GM10266 (cell line): ENCODE measurements at regions not wholly inside any gene's neighbourhood (a gene's known extent, or its start where the extent isn't known, plus 50 kb on each side); places are given as distances from the start of the nearest gene placed in this dataset.
A peak's percentile ranks its signal among the peaks of the same experiment; 100 is the strongest.

Experiments
- DNase-seq: peaks from one replicate; pipeline ENCODE4 v3.0.0; 2012; ENCODE audit errors: extremely low spot score
- CTCF ChIP-seq: IDR thresholded peaks from 2 replicates; pipeline ENCODE4 v1.5.1; 2012; ENCODE audit warnings: mild to moderate bottlenecking, low read depth; ENCODE audit not compliant: control insufficient read depth, insufficient read depth; ENCODE audit errors: missing control alignments

GRCh38 chr4:138090150-138090917 is 151.8 kb downstream of the SLC7A11 start:
- DNase-seq: peak; percentile 83
- peak; percentile 79 for TF ChIP-seq CTCF

- no peak for TF ChIP-seq CTCF
- DNase-seq: no peak
Measured at GRCh38 chr4:138088449-138089208, 153.5 kb downstream of the SLC7A11 start.

- TF ChIP-seq CTCF: no peak
Measured at GRCh38 chr4:138087066-138087719, 155.0 kb downstream of the SLC7A11 start.

GRCh38 chr4:138086611-138087041 is 155.5 kb downstream of the SLC7A11 start:
- DNase-seq: no peak
- no peak for TF ChIP-seq CTCF

More at GRCh38 chr4:138087066-138087719, 155.0 kb downstream of the SLC7A11 start:
- DNase-seq: no peak

- TF ChIP-seq CTCF: no peak
- DNase-seq: no peak
Measured at GRCh38 chr4:138085736-138086305, 156.3 kb downstream of the SLC7A11 start.

GRCh38 chr4:138078751-138079520 is 163.2 kb downstream of the SLC7A11 start:
- no peak for DNase-seq
- TF ChIP-seq CTCF: no peak
